ENCODE measurements at regions not wholly inside any gene's neighbourhood (a gene's known extent, or its start where the extent isn't known, plus 50 kb on each side); places are given as distances from the start of the nearest gene placed in this dataset.
A peak's percentile ranks its signal among the peaks of the same experiment; 100 is the strongest.

DNA sequence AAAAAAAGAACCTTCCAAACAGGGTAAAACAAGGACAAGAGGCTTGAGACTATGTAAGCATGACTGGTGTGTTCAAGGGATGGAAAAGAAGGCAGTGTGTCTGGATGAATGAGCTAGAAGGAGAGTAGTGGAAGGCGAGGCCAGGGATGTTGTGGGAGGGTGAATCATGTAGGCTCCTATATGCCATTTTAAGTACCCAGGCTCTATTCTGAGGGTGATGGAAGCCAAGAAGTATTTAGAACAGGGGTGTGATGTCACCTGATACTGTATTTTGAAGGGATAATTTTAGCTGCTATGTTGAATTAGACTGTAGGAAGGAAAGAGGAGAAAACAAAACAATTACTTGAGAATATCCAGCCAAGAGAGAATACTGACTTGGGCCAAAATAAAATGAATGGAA lies 524.7 kb upstream of the CRIM1 start:
- no peak overlapping the region for H4K8ac ChIP-seq (ENCODE audit: extremely low read depth, insufficient read depth, low read length)
- no peak overlapping the region; the same call in 1 of the 2 replicates for H2AK5ac ChIP-seq (ENCODE audit: low read depth, low read length)
- FAIRE-seq = no peak
- H3K36me3 ChIP-seq (ENCODE audit: control insufficient read depth in 2 of 4, insufficient read depth in 4 of 4, low read length in 3 of 4) = no peaks in the 10 kb centered on the region
- H3K4me2 ChIP-seq (ENCODE audit: insufficient read depth in 1 of 2, low read depth in 2 of 2, low read length in 2 of 2) = no peak overlapping the region
- no peak overlapping the region for H2BK12ac ChIP-seq (ENCODE audit: low read depth, low read length)
- no peak overlapping the region for H3K23ac ChIP-seq (ENCODE audit: insufficient read length)
- H4K20me1 ChIP-seq (replicated peaks in 1 of 2; ENCODE audit: control insufficient read depth in 1 of 2, insufficient read depth in 2 of 2, low read length in 2 of 2) = no peaks in the 10 kb centered on the region
- no peak overlapping the region for H2BK20ac ChIP-seq (ENCODE audit: low read length)
- CTCF ChIA-PET (ENCODE audit: partially characterized antibody) = no interaction called here
- H3K18ac ChIP-seq (ENCODE audit: extremely low read depth, low read length) = no peak overlapping the region
- H3K23me2 ChIP-seq (ENCODE audit: low read depth, low read length) = no peaks in the 10 kb centered on the region
- H3K4me1 ChIP-seq (replicated peaks in 1 of 4; ENCODE audit: control insufficient read depth in 3 of 4, insufficient read depth in 4 of 4, low read length in 3 of 4) = peaks cover 0 to 2% (median 0%) of the 10 kb centered on the region in 4 experiments; a peak in 1 of 7 replicates
- no peak overlapping the region for H2AFZ ChIP-seq (ENCODE audit: low read length)
- H3K27ac ChIP-seq (ENCODE audit: low read depth, low read length) = no peak overlapping the region
- H4K91ac ChIP-seq (replicated peaks; ENCODE audit: insufficient read length, low read length) = no peak overlapping the region
- H2BK5ac ChIP-seq (ENCODE audit: low read depth, low read length) = no peak overlapping the region; the same call in 1 of the 2 replicates
- H2BK15ac ChIP-seq (ENCODE audit: low read length) = no peak overlapping the region
- no peak overlapping the region for H3K4ac ChIP-seq (replicated peaks; ENCODE audit: insufficient read length, low read depth, low read length)
- no peaks in the 10 kb centered on the region for H3K9me3 ChIP-seq (ENCODE audit: insufficient read depth in 2 of 2, low read depth in 1 of 2, low read length in 1 of 2)
- H3K27me3 ChIP-seq (replicated peaks in 1 of 4; ENCODE audit: control insufficient read depth in 3 of 4, extremely low read depth in 1 of 4, insufficient read depth in 3 of 4, low read length in 3 of 4) = no peaks in the 10 kb centered on the region
- H3K79me1 ChIP-seq (ENCODE audit: low read depth, low read length) = no peaks in the 10 kb centered on the region
- H2BK120ac ChIP-seq (replicated peaks; ENCODE audit: low read depth, low read length) = peak overlapping the region; percentile 24
- WGBS, 2 experiments (ENCODE audit: extremely low coverage in 1 of 2, insufficient coverage in 1 of 2, insufficient read length in 1 of 2, insufficient replicate concordance in 2 of 2, low coverage in 1 of 2, low lambda C conversion rate in 2 of 2, missing lambda C conversion rate in 1 of 2) = 95% methylated on average over 1 of the region's 1 CpG; no CpG with 5 or more reads in 1 of the 2 experiments
- no peak overlapping the region for H3K4me3 ChIP-seq (ENCODE audit: extremely low read depth in 1 of 4, insufficient read depth in 2 of 4, low read depth in 3 of 4, low read length in 4 of 4)
- no peak overlapping the region for H3K56ac ChIP-seq (replicated peaks; ENCODE audit: insufficient read length, low read depth, low read length)
- H3K9ac ChIP-seq (replicated peaks in 1 of 4; ENCODE audit: extremely low read depth in 1 of 4, low read depth in 3 of 4, low read length in 3 of 4) = no peak overlapping the region
- no peak overlapping the region for H3K14ac ChIP-seq (ENCODE audit: insufficient read length)
- no peak overlapping the region for H4K5ac ChIP-seq (ENCODE audit: insufficient read length, low read depth, low read length)
- H3K79me2 ChIP-seq (ENCODE audit: control insufficient read depth in 1 of 2, insufficient read depth in 2 of 2, low read length in 2 of 2) = no peaks in the 10 kb centered on the region
- TF ChIP-seq CEBPB (IDR thresholded peaks at IDR 0.05; ENCODE audit: low read depth, low read length) (no peak), SUZ12 (IDR thresholded peaks at IDR 0.05; ENCODE audit: low read length) (no peak), RAD21 (IDR thresholded peaks at IDR 0.05 in 1 of 2, conservative IDR thresholded peaks at IDR 0.05 in 1 of 2; ENCODE audit: low read depth in 2 of 2, low read length in 2 of 2) (no peak)
- no peak for DNase-seq (ENCODE audit: low read depth in 1 of 2, low spot score in 2 of 2)
- POLR2A ChIA-PET (ENCODE audit: partially characterized antibody) = no interaction called here

Data from H1 (cell line).